PC-9 (cell line): ENCODE measurements at regions not wholly inside any gene's neighbourhood (a gene's known extent, or its start where the extent isn't known, plus 50 kb on each side); places are given as distances from the start of the nearest gene placed in this dataset.

Experiments used
- CTCF ChIP-seq: fragments of 200-600 bp; sonication (generic); conservative IDR thresholded peaks from 2 replicates; pipeline ENCODE4 v1.6.1; 2017; ENCODE audit warnings: mixed run types, antibody characterized with exemption, mild to moderate bottlenecking, moderate library complexity
- EZH2 ChIP-seq: fragments of 200-600 bp; sonication (generic); IDR thresholded peaks from 2 replicates; pipeline ENCODE4 v1.8.0; 2017; ENCODE audit warnings: antibody characterized with exemption, low read depth

GRCh38 chr15:54687628-54688027, 509.1 kb downstream of the RSL24D1 start:
- no peak for TF ChIP-seq CTCF
- no peak for TF ChIP-seq EZH2
